Adrenal gland (tissue), 5 donors: ENCODE measurements at regions not wholly inside any gene's neighbourhood (a gene's known extent, or its start where the extent isn't known, plus 50 kb on each side); places are given as distances from the start of the nearest gene placed in this dataset.

Source experiments
- POLR2A ChIP-seq, 2 donors: fragments of 450-650 bp; IDR thresholded peaks; one replicate each; pipeline ENCODE4 v1.6.1; 2017; ENCODE audit warnings: antibody characterized with exemption in 2 of 2, mild to moderate bottlenecking in 2 of 2, moderate library complexity in 1 of 2
- TF ChIP-seq, protein P1 (sequence below), 6 experiments: fragments of 450-650 bp in 4 of 6; fragments of 200-600 bp in 2 of 6; sonication (generic) in 1 of 6; IDR thresholded peaks; 1 replicate in 5 of 6; 2 replicates in 1 of 6; pipeline versions ENCODE4 v1.5.1 to v1.8.0; 2016 to 2021; ENCODE audit warnings: antibody characterized with exemption in 6 of 6, mild to moderate bottlenecking in 2 of 6, moderate library complexity in 1 of 6
- donor health status: DM: no; HTN: no; CAD: no.

DNA sequence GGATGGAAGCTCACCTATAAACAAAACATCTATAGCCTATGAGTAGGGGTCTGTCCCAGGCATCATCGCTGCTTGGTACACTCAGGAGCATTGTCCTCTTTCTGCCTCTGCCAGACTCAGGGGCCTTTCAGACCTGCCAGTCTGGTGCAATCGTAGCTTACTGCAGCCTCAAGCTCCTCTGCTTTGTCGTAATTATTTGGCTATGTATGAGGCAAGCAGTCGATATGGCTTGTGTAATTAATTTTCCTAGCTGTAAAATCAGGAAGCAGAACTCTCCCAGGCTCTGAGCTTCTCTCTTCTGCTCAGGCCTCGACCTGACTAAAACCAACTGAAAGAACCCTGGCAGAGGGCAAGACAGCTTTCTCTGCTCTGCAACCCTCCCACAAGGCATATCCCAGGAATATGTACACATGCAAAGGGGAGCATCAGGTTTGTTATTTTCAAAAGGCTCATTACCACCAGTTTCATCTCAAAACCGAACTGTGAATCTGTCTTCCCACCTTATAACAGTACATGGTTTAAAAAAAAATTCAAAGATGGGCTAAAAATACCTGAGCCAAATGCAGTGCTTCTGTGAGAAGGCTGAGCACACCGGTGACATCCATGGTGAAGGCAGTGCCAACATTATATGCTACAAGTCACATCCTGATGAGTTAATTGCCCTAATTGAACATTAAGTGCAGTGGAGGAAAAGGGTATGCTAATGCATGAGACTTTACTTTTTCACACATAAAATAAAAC lies 309.2 kb upstream of the EMCN start:
- TF ChIP-seq, protein P1, sequence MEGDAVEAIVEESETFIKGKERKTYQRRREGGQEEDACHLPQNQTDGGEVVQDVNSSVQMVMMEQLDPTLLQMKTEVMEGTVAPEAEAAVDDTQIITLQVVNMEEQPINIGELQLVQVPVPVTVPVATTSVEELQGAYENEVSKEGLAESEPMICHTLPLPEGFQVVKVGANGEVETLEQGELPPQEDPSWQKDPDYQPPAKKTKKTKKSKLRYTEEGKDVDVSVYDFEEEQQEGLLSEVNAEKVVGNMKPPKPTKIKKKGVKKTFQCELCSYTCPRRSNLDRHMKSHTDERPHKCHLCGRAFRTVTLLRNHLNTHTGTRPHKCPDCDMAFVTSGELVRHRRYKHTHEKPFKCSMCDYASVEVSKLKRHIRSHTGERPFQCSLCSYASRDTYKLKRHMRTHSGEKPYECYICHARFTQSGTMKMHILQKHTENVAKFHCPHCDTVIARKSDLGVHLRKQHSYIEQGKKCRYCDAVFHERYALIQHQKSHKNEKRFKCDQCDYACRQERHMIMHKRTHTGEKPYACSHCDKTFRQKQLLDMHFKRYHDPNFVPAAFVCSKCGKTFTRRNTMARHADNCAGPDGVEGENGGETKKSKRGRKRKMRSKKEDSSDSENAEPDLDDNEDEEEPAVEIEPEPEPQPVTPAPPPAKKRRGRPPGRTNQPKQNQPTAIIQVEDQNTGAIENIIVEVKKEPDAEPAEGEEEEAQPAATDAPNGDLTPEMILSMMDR (IDR thresholded peaks at IDR 0.05), result no peak
- TF ChIP-seq POLR2A (IDR thresholded peaks at IDR 0.05), result no peak
